HG03520 (cell line): ENCODE measurements at regions not wholly inside any gene's neighbourhood (a gene's known extent, or its start where the extent isn't known, plus 50 kb on each side); places are given as distances from the start of the nearest gene placed in this dataset.

Source experiments
- ATAC-seq: cut with Tn5 transposase; IDR thresholded peaks from one replicate; pipeline ENCODE4 v1.9.1; 2021; ENCODE audit warnings: mild to moderate bottlenecking, moderate library complexity; ENCODE audit not compliant: unreplicated experiment

- no peak for ATAC-seq
Observed at GRCh38 chr6:45714006-45714730, 301.5 kb downstream of the CLIC5 start.
